ENCODE measurements at regions not wholly inside any gene's neighbourhood (a gene's known extent, or its start where the extent isn't known, plus 50 kb on each side); places are given as distances from the start of the nearest gene placed in this dataset.

- Histone ChIP-seq H3K9me2 (ENCODE audit: low read depth, low read length) (no peaks in the 10 kb centered on the region), H3K79me2 (ENCODE audit: insufficient read depth, low read length) (no peaks in the 10 kb centered on the region), H3K9ac (ENCODE audit: low read length) (no peak overlapping the region), H2AFZ (ENCODE audit: low read length) (no peak overlapping the region), H3K9me3 (ENCODE audit: low read length) (no peaks in the 10 kb centered on the region), H3K27me3 (ENCODE audit: insufficient read depth, low read length) (no peaks in the 10 kb centered on the region), H3K4me1 (ENCODE audit: insufficient read depth, low read length, severe bottlenecking) (no peaks in the 10 kb centered on the region), H3K36me3 (ENCODE audit: insufficient read depth, low read length) (no peaks in the 10 kb centered on the region), H3K27ac (ENCODE audit: low read depth, low read length, poor library complexity, severe bottlenecking) (no peak overlapping the region), H3K4me3 (ENCODE audit: low read depth, low read length, poor library complexity, severe bottlenecking) (no peak overlapping the region), H3K4me2 (ENCODE audit: low read length) (no peak overlapping the region), H3F3A (ENCODE audit: insufficient read depth, low read length) (no peaks in the 10 kb centered on the region), H4K20me1 (ENCODE audit: insufficient read depth, low read length) (no peaks in the 10 kb centered on the region)
- TF ChIP-seq CTCF (IDR thresholded peaks at IDR 0.05; ENCODE audit: low read length), result no peak
- TF ChIP-seq EZH2 (IDR thresholded peaks at IDR 0.05; ENCODE audit: borderline replicate concordance, low read length), result no peak
Measured at GRCh38 chr5:167861129-167861927, 430.1 kb upstream of the WWC1 start.

- Histone ChIP-seq H3K9me3 (ENCODE audit: low read length) (no peaks in the 10 kb centered on the region), H3K4me2 (ENCODE audit: low read length) (no peak overlapping the region), H3K36me3 (ENCODE audit: insufficient read depth, low read length) (no peaks in the 10 kb centered on the region), H3K9ac (ENCODE audit: low read length) (no peak overlapping the region), H3K9me2 (ENCODE audit: low read depth, low read length) (no peaks in the 10 kb centered on the region), H4K20me1 (ENCODE audit: insufficient read depth, low read length) (no peaks in the 10 kb centered on the region), H2AFZ (ENCODE audit: low read length) (no peak overlapping the region), H3K4me3 (ENCODE audit: low read depth, low read length, poor library complexity, severe bottlenecking) (no peak overlapping the region), H3K4me1 (ENCODE audit: insufficient read depth, low read length, severe bottlenecking) (no peaks in the 10 kb centered on the region), H3K27ac (ENCODE audit: low read depth, low read length, poor library complexity, severe bottlenecking) (no peak overlapping the region), H3F3A (ENCODE audit: insufficient read depth, low read length) (no peaks in the 10 kb centered on the region), H3K27me3 (ENCODE audit: insufficient read depth, low read length) (no peaks in the 10 kb centered on the region), H3K79me2 (ENCODE audit: insufficient read depth, low read length) (no peaks in the 10 kb centered on the region)
- TF ChIP-seq EZH2 (IDR thresholded peaks at IDR 0.05; ENCODE audit: borderline replicate concordance, low read length) (no peak), CTCF (IDR thresholded peaks at IDR 0.05; ENCODE audit: low read length) (no peak)
Measured at GRCh38 chr5:167861928-167862426, 429.5 kb upstream of the WWC1 start.

- no peak overlapping the region for H3K4me2 ChIP-seq (ENCODE audit: low read length)
- TF ChIP-seq CTCF (IDR thresholded peaks at IDR 0.05; ENCODE audit: low read length) (no peak), EZH2 (IDR thresholded peaks at IDR 0.05; ENCODE audit: borderline replicate concordance, low read length) (no peak)
- no peaks in the 10 kb centered on the region for H3K36me3 ChIP-seq (ENCODE audit: insufficient read depth, low read length)
Measured at GRCh38 chr5:167863883-167864282, 427.6 kb upstream of the WWC1 start.

More at GRCh38 chr5:167863883-167864282, 427.6 kb upstream of the WWC1 start:
- no peaks in the 10 kb centered on the region for H3K79me2 ChIP-seq (ENCODE audit: insufficient read depth, low read length)
- H3K27ac ChIP-seq (ENCODE audit: low read depth, low read length, poor library complexity, severe bottlenecking), result no peak overlapping the region
- no peak overlapping the region for H3K4me3 ChIP-seq (ENCODE audit: low read depth, low read length, poor library complexity, severe bottlenecking)
- no peak overlapping the region for H2AFZ ChIP-seq (ENCODE audit: low read length)
- no peaks in the 10 kb centered on the region for H4K20me1 ChIP-seq (ENCODE audit: insufficient read depth, low read length)
- no peaks in the 10 kb centered on the region for H3K9me2 ChIP-seq (ENCODE audit: low read depth, low read length)
- H3F3A ChIP-seq (ENCODE audit: insufficient read depth, low read length), result no peaks in the 10 kb centered on the region
- H3K9me3 ChIP-seq (ENCODE audit: low read length), result no peaks in the 10 kb centered on the region
- H3K9ac ChIP-seq (ENCODE audit: low read length), result no peak overlapping the region
- H3K27me3 ChIP-seq (ENCODE audit: insufficient read depth, low read length), result no peaks in the 10 kb centered on the region
- no peaks in the 10 kb centered on the region for H3K4me1 ChIP-seq (ENCODE audit: insufficient read depth, low read length, severe bottlenecking)
